GM13977 (cell line): ENCODE measurements at regions not wholly inside any gene's neighbourhood (a gene's known extent, or its start where the extent isn't known, plus 50 kb on each side); places are given as distances from the start of the nearest gene placed in this dataset.

Experiments used
- DNase-seq: peaks from one replicate; pipeline ENCODE4 v3.0.0; 2012; ENCODE audit warnings: low spot score
- in situ Hi-C: fragments of 300-500 bp; cut with MboI; formaldehyde crosslinking; loops from one replicate; pipeline ENCODE4 v1.12.0; 2022; ENCODE audit warnings: low sequenced_read_pairs, low pct_unique_long_range_greater_than_20kb, mixed read lengths, inconsistent platforms; ENCODE audit not compliant: unreplicated experiment
- TF ChIP-seq, protein P1 (sequence below): IDR thresholded peaks from 2 replicates; pipeline ENCODE4 v1.5.1; 2012; ENCODE audit warnings: mild to moderate bottlenecking, control low read depth; ENCODE audit not compliant: insufficient read depth; ENCODE audit errors: extremely low read depth, missing control alignments

DNA sequence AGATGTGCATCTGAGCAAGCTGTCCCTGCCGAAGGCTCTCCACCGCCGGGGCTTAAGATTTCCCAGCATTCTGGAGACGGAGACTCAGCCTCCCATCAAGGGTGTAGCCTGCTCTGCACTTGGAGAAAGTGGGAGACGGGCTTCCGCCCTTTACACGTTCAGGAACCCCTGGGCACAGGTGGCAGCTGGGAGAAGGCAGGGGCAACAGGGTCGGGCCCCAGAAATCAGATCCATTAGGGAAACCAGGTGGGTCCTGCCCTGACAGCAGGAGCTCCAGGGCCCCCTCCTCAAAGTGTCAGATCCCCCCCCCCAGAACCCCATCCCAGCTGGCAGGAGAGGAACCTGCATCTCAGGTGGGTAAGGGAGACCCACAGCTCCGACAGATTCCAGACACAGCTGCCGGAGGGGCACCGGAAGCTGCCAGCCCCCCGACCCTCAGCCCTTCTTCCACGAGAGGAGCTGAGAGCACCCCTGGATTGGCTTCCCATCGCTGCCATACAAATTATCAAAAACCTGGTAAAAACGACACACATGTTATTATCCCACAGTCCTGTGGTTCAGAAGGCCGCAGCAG, 236.6 kb downstream of the NPHP4 start:
- no peak for DNase-seq
- TF ChIP-seq, protein P1, sequence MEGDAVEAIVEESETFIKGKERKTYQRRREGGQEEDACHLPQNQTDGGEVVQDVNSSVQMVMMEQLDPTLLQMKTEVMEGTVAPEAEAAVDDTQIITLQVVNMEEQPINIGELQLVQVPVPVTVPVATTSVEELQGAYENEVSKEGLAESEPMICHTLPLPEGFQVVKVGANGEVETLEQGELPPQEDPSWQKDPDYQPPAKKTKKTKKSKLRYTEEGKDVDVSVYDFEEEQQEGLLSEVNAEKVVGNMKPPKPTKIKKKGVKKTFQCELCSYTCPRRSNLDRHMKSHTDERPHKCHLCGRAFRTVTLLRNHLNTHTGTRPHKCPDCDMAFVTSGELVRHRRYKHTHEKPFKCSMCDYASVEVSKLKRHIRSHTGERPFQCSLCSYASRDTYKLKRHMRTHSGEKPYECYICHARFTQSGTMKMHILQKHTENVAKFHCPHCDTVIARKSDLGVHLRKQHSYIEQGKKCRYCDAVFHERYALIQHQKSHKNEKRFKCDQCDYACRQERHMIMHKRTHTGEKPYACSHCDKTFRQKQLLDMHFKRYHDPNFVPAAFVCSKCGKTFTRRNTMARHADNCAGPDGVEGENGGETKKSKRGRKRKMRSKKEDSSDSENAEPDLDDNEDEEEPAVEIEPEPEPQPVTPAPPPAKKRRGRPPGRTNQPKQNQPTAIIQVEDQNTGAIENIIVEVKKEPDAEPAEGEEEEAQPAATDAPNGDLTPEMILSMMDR, result no peak
- in situ Hi-C loops, result no loop called here

DNA sequence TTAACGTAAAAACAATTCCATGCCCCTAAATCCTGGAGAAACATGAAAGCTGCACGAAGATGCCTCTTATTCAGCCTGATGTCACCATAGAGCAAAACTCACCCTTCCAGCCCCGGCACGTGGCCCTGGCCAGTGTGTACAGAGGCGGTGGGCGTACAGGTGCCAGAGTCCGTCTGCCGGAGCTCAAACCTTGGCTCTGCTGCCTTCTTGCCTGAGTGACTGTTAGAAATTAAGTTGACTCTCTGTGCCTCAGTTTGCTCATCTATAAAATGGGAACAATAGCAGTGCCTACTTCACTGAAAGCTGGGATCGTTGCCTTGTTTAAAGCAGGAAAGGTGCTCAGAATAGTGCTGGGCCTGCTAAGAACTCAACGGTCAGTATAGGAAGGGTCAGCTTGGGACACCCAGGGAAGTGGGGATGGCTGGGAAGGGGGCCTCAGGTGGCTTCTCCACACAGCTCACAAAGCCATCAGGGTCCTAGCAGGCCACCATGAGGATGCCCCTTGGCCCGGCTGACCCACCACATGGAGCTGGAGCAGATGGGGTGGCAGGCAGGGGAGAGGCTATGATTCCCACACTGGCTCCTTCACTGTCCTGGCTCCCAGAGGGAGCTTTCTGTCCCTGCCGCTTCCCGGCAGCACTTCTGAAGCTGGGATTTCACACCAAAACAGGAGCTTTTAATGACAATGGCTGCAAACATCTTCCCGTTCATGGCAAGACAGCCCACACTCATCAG, 237.2 kb downstream of the NPHP4 start:
- in situ Hi-C loops, result no loop called here
- no peak for DNase-seq
- TF ChIP-seq, protein P1, result no peak

DNA sequence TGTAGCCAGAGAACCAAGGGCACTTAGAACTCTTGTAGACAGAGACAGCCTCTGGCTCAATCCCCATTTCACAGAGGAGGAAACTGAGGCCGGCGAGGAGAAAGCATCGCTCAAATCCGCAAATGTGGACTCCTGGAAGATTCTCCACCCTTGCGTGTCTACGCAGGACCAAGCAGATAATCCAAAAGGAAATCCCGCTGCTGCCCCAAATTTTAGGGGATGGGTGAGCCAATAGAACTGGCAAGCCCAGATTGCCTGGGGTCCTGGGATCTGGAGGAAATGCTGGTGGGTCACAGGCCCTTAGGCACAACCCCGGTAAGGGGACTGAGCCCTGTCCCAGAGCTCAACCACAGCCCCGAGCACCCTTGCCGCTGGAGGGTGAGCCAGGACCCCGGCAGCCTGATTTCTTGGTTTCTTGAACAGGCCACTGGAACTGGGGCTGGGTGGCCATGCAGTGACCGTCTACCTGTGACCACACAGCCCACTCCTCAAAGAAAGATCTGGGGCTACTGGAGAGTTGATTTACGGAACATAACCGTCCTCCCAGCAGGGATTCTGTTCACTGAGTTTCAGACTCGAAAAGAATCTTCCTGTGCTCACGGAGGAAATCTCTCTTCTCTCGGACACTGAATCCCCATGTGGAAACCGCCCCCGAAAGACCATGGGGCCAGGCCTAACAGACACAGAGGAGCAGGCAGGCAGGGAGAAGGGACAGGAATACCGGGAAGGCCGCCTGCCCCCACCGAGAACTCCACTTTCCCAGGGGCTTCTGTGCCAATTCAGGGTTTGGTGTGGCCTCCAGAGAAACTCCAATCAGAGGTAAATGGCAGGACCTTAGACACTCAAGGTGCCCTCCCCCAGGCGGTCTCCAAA, 238.4 kb downstream of the NPHP4 start:
- TF ChIP-seq, protein P1, result no peak
- in situ Hi-C loops, result no loop called here
- no peak for DNase-seq

DNA sequence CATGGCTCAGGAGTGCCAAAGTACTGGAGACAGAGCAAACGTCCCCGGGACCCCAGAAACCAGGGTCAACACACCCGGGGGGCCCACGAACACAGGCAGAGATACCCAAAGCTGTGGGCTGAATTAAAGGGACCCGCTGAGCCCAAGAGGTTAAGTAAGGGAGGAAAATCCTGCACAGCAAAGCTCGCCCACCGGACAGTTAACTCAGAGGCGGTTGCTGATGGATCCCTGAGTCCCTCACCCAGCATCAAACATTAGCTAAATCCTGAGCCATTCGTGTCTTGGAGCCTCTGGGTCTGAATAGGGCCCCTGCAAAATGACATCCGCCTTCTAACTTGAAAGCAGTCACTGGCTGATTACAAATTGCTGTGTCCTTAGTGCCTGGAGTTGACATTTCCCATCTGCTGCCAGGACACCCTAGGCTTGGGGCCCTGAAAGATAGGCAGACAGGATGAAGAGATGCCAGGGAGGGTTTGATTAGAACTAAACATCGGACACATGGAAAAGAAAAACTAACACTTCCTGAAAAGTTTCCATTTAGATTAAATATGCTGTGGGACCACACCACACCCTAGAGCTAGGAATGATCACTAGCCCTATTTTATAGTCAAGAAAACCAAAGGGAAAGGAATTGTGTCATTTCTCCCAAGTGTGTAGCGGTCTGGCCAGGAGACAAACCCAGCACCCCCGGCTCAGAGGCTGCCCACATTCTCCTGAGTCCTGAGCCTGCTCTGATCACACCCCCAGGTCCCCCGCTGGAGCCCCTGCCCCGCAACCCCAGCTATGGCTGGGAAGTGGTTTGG, 239.3 kb downstream of the NPHP4 start:
- TF ChIP-seq, protein P1, result no peak
- DNase-seq, result no peak
- in situ Hi-C loops, result no loop called here

DNA sequence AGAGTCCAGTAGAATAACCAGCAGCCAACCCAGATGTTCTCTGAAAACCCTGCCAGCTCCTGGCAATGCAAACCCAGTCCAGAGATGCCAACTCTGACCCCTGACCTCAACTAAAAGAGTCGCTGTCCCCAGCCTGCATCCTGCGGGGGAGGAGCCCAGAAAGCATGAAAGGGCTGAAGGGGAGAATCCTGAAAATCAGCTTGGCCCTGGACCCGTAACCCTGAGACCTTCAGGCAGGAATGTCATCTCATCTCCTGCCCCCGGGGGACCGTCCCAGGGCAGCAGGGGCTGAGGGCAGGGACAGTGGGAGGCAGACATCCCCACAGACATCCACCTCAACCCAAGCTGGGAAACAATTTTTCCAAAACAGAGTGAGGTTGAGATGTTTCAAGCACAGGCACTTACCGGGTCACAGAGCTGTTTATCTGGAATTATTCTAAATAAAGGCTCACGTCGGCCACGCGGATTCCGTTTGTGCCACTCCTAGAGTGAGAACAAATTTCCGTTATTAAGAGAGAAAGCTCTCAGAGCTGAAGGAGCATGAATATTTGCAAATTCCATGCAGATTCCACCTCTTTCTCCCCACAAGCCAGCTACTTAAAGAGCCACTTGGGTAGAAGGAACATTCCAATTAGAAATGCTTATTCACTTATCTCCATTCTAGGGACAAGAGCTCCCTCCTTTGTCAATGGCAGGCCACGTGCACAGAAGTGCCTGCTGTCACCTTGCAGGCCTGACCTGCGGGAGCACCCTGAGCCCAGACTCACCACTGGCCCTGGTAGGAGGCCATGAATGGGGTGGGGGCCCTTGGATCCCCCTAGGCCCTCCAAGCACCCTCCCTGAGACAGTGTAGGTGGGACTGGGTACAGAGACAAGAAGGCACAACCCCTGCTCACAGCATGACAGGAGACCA, 240.1 kb downstream of the NPHP4 start:
- in situ Hi-C loops, result no loop called here
- no peak for DNase-seq
- TF ChIP-seq, protein P1, result no peak
